Stimulated activated CD8-positive, alpha-beta memory T cell treated with anti-CD3 and anti-CD28 coated beads, Interleukin-4, amount 100 ng/mL, for 48 hours (primary cell): ENCODE measurements at regions not wholly inside any gene's neighbourhood (a gene's known extent, or its start where the extent isn't known, plus 50 kb on each side); places are given as distances from the start of the nearest gene placed in this dataset.

Experiments used
- DNase-seq: peaks from one replicate; pipeline ENCODE4 v3.0.0-alpha.2; 2020

- DNase-seq = no peak
Observed at GRCh38 chr16:48881272-48881671, 271.3 kb upstream of the N4BP1 start.

GRCh38 chr16:48879223-48880122 lies 269.5 kb upstream of the N4BP1 start:
- DNase-seq = no peak

- DNase-seq = no peak
Observed at GRCh38 chr16:48877946-48878345, 268.0 kb upstream of the N4BP1 start.

GRCh38 chr16:48870141-48870540 lies 260.2 kb upstream of the N4BP1 start:
- no peak for DNase-seq

DNA sequence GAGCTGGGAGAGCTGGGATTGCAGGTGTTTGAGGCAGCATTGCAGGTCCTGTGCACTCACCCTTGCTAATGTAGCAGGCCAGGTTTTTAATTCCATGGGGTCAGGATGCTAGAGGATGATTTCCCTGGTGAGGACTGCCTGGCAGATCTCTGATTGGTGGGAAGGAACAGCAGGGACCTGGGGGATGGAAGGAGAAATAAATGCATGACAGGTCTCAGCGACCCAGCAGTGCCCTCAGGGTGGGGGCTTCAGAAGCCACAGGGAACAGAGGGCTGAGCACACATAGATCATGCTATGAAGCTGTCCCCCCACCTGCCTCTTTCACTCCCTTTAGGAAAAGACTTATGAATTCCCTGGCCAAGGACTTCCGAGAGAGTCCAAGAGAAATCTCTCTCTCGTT lies 255.5 kb upstream of the N4BP1 start:
- DNase-seq = no peak

DNA sequence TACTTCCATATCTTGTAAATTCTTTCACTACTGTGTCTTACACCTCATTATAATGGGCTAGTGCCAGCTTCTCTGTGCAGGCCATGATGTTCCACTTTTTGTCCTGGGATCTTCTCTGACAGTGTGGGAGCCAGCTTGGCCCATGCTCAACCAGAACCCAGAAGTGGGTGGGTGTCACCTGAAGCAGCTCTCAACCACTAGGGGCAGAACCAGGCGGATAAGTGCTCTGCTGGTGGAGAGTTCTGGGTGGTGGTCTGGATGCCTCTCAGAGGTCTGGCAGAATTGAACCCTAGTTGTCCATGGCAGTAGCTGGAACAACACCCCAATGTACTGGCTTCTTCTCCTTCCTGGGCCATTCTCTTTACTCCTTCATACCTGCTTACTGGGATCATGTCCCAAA lies 254.1 kb upstream of the N4BP1 start:
- DNase-seq = no peak

DNA sequence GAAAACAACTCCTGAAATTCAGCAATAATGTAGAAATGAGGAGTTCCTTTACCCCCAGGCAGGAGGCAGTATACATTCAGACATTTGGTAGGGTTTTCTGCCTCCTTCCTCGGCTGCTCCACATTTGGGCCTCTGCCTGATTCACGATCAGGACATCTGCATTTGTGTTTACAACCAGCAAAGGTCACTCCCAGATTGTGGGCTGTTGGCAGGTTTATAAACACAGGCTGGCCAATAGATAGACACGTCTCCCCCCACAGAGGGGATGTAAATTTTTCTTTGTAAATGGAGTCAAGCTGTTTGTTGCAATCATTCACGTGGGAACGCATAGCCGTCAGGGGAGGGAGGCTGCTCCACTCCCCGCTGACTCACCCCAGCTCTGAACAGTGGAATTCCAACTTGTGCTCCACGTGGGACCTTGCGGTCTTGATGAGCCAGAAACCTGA lies 252.1 kb upstream of the N4BP1 start:
- no peak for DNase-seq

- DNase-seq = no peak
Observed at GRCh38 chr16:48860341-48860740, 250.4 kb upstream of the N4BP1 start.

DNA sequence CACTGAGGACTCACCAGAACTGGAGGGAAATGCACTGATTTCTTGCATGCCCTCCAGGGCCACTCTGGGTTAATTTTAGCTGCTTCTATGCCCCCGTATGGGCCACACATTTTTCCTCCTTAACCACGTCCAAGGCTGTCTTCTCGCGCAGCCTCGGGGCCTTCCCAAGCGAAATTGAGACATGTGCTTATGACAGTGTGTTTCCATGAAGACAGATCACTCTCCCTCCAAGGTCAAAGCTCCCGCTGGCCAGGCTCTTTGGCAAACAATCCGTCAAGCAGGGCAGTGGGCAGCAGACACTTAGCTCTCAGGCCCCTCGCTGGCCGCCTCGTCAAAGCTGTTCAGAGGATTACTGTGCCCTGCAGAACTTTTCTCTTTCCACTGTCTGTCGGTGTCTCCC lies 243.0 kb upstream of the N4BP1 start:
- DNase-seq = no peak

DNA sequence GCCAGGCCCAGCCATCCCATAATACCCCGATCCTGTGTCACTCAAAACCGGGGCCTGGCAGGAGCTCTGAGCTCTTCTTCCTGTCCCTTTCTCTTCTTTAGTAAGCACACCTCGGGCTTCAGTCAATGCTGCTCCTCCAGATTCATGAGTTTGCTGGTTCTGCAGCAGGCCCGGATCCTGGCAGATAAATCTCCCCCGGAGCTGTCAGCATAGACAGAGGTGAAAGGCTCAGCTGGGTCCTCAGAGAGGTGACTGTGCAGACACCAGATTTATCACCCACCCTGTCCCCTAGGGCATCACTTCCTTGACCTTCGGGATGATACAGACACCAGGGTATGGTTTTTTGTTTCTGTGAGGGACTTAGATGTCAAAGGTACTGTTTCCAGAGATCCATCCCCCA lies 242.5 kb upstream of the N4BP1 start:
- no peak for DNase-seq

GRCh38 chr16:48850097-48850770 lies 240.3 kb upstream of the N4BP1 start:
- DNase-seq = no peak

- no peak for DNase-seq
Observed at GRCh38 chr16:48846277-48846676, 236.3 kb upstream of the N4BP1 start.

DNA sequence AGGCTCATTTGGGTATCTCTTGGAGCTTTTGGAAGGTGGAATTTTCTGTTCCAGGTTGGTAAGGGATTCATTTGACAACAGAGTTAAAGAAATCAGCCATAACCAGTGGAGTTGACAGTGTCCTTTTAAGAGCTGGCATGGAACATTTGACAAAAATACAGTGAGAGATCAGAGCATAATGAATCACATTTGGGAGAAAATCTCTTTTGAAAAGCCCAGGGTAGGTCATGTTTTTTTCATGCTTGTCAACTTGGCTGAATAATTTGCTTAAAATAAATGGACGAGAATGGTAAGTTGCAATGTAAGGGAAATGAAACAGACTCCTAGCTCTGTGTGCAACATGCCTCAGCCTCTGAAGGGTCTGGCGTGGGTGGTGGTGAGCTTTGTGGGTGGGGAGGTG lies 235.3 kb upstream of the N4BP1 start:
- DNase-seq = no peak

DNA sequence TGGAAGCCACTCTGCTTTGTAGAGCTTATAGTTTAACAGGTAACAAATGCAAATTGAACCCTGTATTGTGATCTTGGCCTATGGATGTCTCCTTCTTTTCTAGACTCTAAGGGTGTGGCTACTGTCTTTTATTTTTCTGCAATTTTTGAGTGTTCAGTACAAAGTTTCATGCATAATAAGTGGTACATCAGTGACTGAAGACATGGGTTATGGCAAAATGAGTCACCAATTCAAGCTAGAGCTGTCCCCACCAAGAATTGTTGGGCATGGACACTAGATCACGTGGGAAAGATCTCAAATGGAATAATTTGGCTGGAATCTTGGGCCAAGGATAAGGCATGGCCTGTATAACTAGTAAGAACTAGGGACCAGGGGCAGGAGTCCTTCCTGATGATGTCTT lies 228.4 kb upstream of the N4BP1 start:
- no peak for DNase-seq

DNA sequence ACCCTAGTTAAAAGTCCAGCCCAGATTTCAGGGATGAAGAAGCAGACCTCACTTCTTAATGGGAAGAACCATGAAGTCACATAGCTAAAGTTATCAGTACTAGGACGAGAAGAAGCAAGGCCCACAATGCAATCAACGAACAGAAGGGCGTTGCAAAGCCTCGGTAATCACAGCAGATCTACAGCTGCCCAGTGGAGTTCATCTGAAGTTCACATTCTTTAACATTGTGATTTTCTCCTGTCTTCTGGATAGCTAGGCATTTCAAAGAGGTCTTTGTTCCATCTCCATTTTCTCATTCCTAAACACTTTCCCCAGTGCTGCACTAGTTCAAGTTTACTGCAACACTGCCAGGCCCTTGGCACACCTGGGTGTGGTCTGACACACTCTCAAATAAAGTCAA lies 226.7 kb upstream of the N4BP1 start:
- no peak for DNase-seq

GRCh38 chr16:48836067-48836466 lies 226.1 kb upstream of the N4BP1 start:
- DNase-seq = no peak

DNA sequence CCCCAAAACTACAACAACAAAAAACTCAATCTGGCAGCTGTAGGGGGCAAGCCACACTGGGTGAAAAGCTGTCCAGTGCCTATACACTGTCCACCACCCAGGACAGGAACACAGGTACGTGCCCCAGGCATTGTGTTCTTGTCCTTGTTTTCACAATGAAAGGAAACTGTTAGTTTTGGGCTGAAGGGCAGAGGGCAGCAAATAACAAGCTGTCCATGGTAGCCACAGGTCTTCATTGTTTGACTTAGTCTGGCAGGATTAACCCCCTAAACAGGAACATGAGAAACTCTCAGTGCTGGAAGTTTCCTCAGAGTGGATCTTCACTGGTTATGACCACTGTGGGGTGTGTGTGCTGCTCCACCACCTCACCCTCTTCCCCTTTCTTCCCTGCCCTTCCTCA lies 224.6 kb upstream of the N4BP1 start:
- DNase-seq = no peak

- DNase-seq = no peak
Observed at GRCh38 chr16:48833461-48833860, 223.5 kb upstream of the N4BP1 start.

GRCh38 chr16:48831076-48831722 lies 221.2 kb upstream of the N4BP1 start:
- DNase-seq = no peak

- DNase-seq = no peak
Observed at GRCh38 chr16:48829336-48830310, 219.6 kb upstream of the N4BP1 start.

GRCh38 chr16:48824271-48824670 lies 214.3 kb upstream of the N4BP1 start:
- no peak for DNase-seq

- DNase-seq = no peak
Observed at GRCh38 chr16:48822431-48822830, 212.5 kb upstream of the N4BP1 start.

- DNase-seq = no peak
Observed at GRCh38 chr16:48820379-48820778, 210.4 kb upstream of the N4BP1 start.
